Endothelial cell of umbilical vein (primary cell): ENCODE measurements at regions not wholly inside any gene's neighbourhood (a gene's known extent, or its start where the extent isn't known, plus 50 kb on each side); places are given as distances from the start of the nearest gene placed in this dataset.

Experiments
- EZH2 ChIP-seq: IDR thresholded peaks from 2 replicates; pipeline ENCODE4 v1.6.1; 2012; ENCODE audit warnings: borderline replicate concordance, low read depth, mild to moderate bottlenecking, moderate library complexity, low read length, inconsistent platforms; ENCODE audit not compliant: severe bottlenecking
- JUN ChIP-seq: IDR thresholded peaks from 2 replicates; pipeline ENCODE4 v1.6.1; 2011; ENCODE audit warnings: borderline replicate concordance, low read depth; ENCODE audit not compliant: insufficient read length, insufficient read depth
- POLR2A ChIP-seq: IDR thresholded peaks from 2 replicates; pipeline ENCODE4 v1.6.1; 2012; ENCODE audit warnings: low read depth, mild to moderate bottlenecking, control low read depth, low read length
- POLR2AphosphoS5 ChIP-seq: IDR thresholded peaks from 2 replicates; pipeline ENCODE4 v1.6.1; 2012; ENCODE audit warnings: low read depth, mild to moderate bottlenecking, control low read depth, low read length, moderate library complexity; ENCODE audit not compliant: insufficient read depth
- TF ChIP-seq, protein P1 (sequence below), 2 donors: IDR thresholded peaks; 1 replicate in 1 of 2; 2 replicates in 1 of 2; pipeline ENCODE4 v1.5.1; 2011; ENCODE audit warnings: low read length in 2 of 2, mild to moderate bottlenecking in 2 of 2, moderate library complexity in 2 of 2, control low read depth in 1 of 2, inconsistent platforms in 1 of 2, low read depth in 1 of 2; ENCODE audit not compliant: insufficient read depth in 1 of 2; ENCODE audit errors: extremely low read depth in 1 of 2
- TF ChIP-seq, protein P2 (sequence below): IDR thresholded peaks from 2 replicates; pipeline ENCODE4 v1.6.1; 2011; ENCODE audit not compliant: insufficient read depth, insufficient read length

DNA sequence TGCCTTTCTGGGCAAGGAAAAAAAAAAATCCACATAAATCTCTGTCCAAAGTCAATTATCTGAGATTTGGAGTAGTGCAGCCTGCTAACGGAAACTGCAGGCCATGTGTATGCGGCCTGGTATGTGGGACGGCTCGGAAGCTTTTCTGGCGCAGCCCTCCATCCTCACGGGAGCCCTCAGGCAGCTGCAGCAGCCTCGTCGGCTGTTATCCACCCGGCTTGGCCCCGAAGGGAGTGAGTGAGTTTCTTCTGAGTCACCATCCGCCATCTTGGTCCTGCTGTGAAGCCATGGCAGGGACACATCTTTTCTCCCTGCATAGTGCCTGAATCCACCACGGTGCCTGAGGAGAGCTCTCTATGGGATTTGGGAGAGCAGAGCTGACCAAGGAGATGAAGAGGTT lies 62.8 kb downstream of the POLR2M start:
- TF ChIP-seq, protein P1, sequence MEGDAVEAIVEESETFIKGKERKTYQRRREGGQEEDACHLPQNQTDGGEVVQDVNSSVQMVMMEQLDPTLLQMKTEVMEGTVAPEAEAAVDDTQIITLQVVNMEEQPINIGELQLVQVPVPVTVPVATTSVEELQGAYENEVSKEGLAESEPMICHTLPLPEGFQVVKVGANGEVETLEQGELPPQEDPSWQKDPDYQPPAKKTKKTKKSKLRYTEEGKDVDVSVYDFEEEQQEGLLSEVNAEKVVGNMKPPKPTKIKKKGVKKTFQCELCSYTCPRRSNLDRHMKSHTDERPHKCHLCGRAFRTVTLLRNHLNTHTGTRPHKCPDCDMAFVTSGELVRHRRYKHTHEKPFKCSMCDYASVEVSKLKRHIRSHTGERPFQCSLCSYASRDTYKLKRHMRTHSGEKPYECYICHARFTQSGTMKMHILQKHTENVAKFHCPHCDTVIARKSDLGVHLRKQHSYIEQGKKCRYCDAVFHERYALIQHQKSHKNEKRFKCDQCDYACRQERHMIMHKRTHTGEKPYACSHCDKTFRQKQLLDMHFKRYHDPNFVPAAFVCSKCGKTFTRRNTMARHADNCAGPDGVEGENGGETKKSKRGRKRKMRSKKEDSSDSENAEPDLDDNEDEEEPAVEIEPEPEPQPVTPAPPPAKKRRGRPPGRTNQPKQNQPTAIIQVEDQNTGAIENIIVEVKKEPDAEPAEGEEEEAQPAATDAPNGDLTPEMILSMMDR (IDR thresholded peaks at IDR 0.05; ENCODE audit: extremely low read depth in 1 of 2, insufficient read depth in 1 of 2, low read depth in 1 of 2, low read length in 2 of 2) = no peak
- no peak for TF ChIP-seq EZH2
- TF ChIP-seq POLR2A = no peak
- no peak for TF ChIP-seq POLR2AphosphoS5
- TF ChIP-seq, protein P2, sequence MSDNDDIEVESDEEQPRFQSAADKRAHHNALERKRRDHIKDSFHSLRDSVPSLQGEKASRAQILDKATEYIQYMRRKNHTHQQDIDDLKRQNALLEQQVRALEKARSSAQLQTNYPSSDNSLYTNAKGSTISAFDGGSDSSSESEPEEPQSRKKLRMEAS = no peak
- TF ChIP-seq JUN = no peak
